ENCODE measurements at regions not wholly inside any gene's neighbourhood (a gene's known extent, or its start where the extent isn't known, plus 50 kb on each side); places are given as distances from the start of the nearest gene placed in this dataset.
"Not testable (repeated sequence)": the region's sequence is repeated elsewhere in the genome, so short reads cannot be mapped to it uniquely, and the experiment has no call there.

DNA sequence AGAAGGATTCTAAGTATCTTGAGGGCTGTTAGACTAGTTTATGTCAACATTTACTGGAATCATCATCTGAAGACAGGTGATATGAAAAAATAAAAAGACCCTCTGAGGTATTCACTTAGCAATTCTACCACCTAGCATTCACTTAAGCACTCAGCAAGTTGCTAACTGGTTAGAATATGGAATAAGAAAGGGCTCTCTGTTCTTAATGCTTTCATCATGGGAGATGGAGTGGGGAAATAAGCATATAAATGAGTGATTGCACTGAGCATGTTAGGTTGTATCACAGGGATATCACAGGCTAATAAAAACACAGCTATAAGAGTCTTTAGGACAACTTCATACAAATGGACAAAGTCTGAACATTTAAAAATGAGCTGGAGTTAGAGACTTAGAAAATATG, 1238.8 kb downstream of the CDH11 start:
- Histone ChIP-seq H3K36me3 (ENCODE audit: control insufficient read depth in 2 of 2, insufficient read depth in 2 of 2, low read length in 2 of 2) (no peaks in the 10 kb centered on the region), H3K4me3 (ENCODE audit: low read length in 2 of 2) (no peak overlapping the region), H3K9me3 (ENCODE audit: control insufficient read depth in 2 of 2, low read length in 2 of 2) (no peaks in the 10 kb centered on the region), H3K27ac (ENCODE audit: low read length) (no peak overlapping the region), H3K4me1 (ENCODE audit: control insufficient read depth, insufficient read depth, low read length) (no peaks in the 10 kb centered on the region), H3K27me3 (ENCODE audit: control insufficient read depth in 1 of 2, insufficient read depth in 2 of 2, low read length in 2 of 2) (no peaks in the 10 kb centered on the region), H3K9ac (ENCODE audit: low read length in 2 of 2) (no peak overlapping the region)

DNA sequence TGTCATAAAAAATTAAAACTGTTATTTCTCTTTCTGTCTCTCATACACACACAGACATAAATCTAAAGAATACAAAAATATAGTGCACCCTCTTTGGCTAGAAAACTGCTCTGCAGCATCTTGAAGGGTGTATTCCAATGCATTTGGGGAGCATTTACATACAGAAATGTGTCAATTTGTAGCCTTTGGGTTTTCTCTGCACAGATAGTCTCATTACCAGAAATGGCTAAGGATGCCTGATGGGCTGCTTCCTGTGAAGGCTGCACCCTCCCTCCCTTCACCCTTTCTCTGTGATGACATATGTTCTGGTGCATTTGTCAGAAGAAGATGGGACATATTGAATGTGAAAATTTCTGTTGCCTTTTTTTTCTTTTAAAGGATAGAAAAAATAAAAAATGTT, 1239.3 kb downstream of the CDH11 start:
- Histone ChIP-seq H3K9me3 (ENCODE audit: control insufficient read depth in 2 of 2, low read length in 2 of 2) (no peaks in the 10 kb centered on the region), H3K4me3 (ENCODE audit: low read length in 2 of 2) (no peak overlapping the region), H3K36me3 (ENCODE audit: control insufficient read depth in 2 of 2, insufficient read depth in 2 of 2, low read length in 2 of 2) (no peaks in the 10 kb centered on the region), H3K27ac (ENCODE audit: low read length) (no peak overlapping the region), H3K27me3 (ENCODE audit: control insufficient read depth in 1 of 2, insufficient read depth in 2 of 2, low read length in 2 of 2) (no peaks in the 10 kb centered on the region), H3K4me1 (ENCODE audit: control insufficient read depth, insufficient read depth, low read length) (no peaks in the 10 kb centered on the region), H3K9ac (ENCODE audit: low read length in 2 of 2) (no peak overlapping the region)

- no peak overlapping the region for H3K27ac ChIP-seq (ENCODE audit: low read length)
- no peak overlapping the region for H3K9ac ChIP-seq (ENCODE audit: low read length in 2 of 2)
- no peak overlapping the region for H3K4me3 ChIP-seq (ENCODE audit: low read length in 2 of 2)
- H3K27me3 ChIP-seq (ENCODE audit: control insufficient read depth in 1 of 2, insufficient read depth in 2 of 2, low read length in 2 of 2), result no peaks in the 10 kb centered on the region
- no peaks in the 10 kb centered on the region for H3K4me1 ChIP-seq (ENCODE audit: control insufficient read depth, insufficient read depth, low read length)
- no peaks in the 10 kb centered on the region for H3K9me3 ChIP-seq (ENCODE audit: control insufficient read depth in 2 of 2, low read length in 2 of 2)
- no peaks in the 10 kb centered on the region for H3K36me3 ChIP-seq (ENCODE audit: control insufficient read depth in 2 of 2, insufficient read depth in 2 of 2, low read length in 2 of 2)
Observed at GRCh38 chr16:63880948-63881347, 1240.9 kb downstream of the CDH11 start.

GRCh38 chr16:63877401-63877800, 1244.5 kb downstream of the CDH11 start:
- H3K9ac ChIP-seq (ENCODE audit: low read length in 2 of 2), result no peak overlapping the region
- no peaks in the 10 kb centered on the region for H3K4me1 ChIP-seq (ENCODE audit: control insufficient read depth, insufficient read depth, low read length)
- no peaks in the 10 kb centered on the region for H3K9me3 ChIP-seq (ENCODE audit: control insufficient read depth in 2 of 2, low read length in 2 of 2)
- H3K4me3 ChIP-seq (ENCODE audit: low read length in 2 of 2), result no peak overlapping the region
- H3K27ac ChIP-seq (ENCODE audit: low read length), result no peak overlapping the region
- no peaks in the 10 kb centered on the region for H3K27me3 ChIP-seq (ENCODE audit: control insufficient read depth in 1 of 2, insufficient read depth in 2 of 2, low read length in 2 of 2)
- H3K36me3 ChIP-seq (ENCODE audit: control insufficient read depth in 2 of 2, insufficient read depth in 2 of 2, low read length in 2 of 2), result no peaks in the 10 kb centered on the region

DNA sequence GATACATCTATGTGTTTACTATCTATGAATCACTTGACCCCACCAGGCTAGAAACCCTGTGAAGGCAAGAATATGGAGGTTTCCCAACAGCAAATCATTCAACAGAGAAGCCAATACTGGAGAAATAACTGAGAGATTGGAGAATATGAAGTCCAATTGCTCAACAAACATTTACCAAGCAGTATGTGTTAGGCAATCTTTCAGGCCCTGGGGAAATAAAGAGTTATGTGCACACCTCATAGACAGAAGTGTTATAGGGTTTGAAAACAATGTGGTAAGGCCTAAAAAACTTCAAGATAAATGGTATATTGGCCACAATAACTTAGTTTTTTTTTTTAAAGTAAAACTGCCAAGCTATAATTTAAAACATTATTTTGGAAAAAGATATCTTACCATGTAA, 1245.8 kb downstream of the CDH11 start:
- Histone ChIP-seq H3K27me3 (ENCODE audit: control insufficient read depth in 1 of 2, insufficient read depth in 2 of 2, low read length in 2 of 2) (no peaks in the 10 kb centered on the region), H3K9ac (ENCODE audit: low read length in 2 of 2) (no peak overlapping the region)

GRCh38 chr16:63860700-63861099, 1261.2 kb downstream of the CDH11 start:
- not testable (repeated sequence) for H3K36me3 ChIP-seq (ENCODE audit: control insufficient read depth in 2 of 2, insufficient read depth in 2 of 2, low read length in 2 of 2); H3K4me3 ChIP-seq (ENCODE audit: low read length in 2 of 2); H3K9ac ChIP-seq (ENCODE audit: low read length in 2 of 2); H3K4me1 ChIP-seq (ENCODE audit: control insufficient read depth, insufficient read depth, low read length); H3K9me3 ChIP-seq (ENCODE audit: control insufficient read depth in 2 of 2, low read length in 2 of 2); H3K27ac ChIP-seq (ENCODE audit: low read length); H3K27me3 ChIP-seq (ENCODE audit: control insufficient read depth in 1 of 2, insufficient read depth in 2 of 2, low read length in 2 of 2)

More for the DNA sequence above, 1245.8 kb downstream of the CDH11 start:
- no peak overlapping the region for H3K4me3 ChIP-seq (ENCODE audit: low read length in 2 of 2)
- no peaks in the 10 kb centered on the region for H3K36me3 ChIP-seq (ENCODE audit: control insufficient read depth in 2 of 2, insufficient read depth in 2 of 2, low read length in 2 of 2)
- H3K4me1 ChIP-seq (ENCODE audit: control insufficient read depth, insufficient read depth, low read length), result no peaks in the 10 kb centered on the region
- H3K27ac ChIP-seq (ENCODE audit: low read length), result no peak overlapping the region
- H3K9me3 ChIP-seq (ENCODE audit: control insufficient read depth in 2 of 2, low read length in 2 of 2), result no peaks in the 10 kb centered on the region

GRCh38 chr16:63856537-63856936, 1265.3 kb downstream of the CDH11 start:
- Histone ChIP-seq H3K4me3 (ENCODE audit: low read length in 2 of 2) (no peak overlapping the region), H3K9me3 (ENCODE audit: control insufficient read depth in 2 of 2, low read length in 2 of 2) (peaks cover 0 to 4% of the 10 kb centered on the region in 2 donors), H3K27me3 (ENCODE audit: control insufficient read depth in 1 of 2, insufficient read depth in 2 of 2, low read length in 2 of 2) (no peaks in the 10 kb centered on the region), H3K4me1 (ENCODE audit: control insufficient read depth, insufficient read depth, low read length) (no peaks in the 10 kb centered on the region), H3K9ac (ENCODE audit: low read length in 2 of 2) (no peak overlapping the region), H3K27ac (ENCODE audit: low read length) (no peak overlapping the region), H3K36me3 (ENCODE audit: control insufficient read depth in 2 of 2, insufficient read depth in 2 of 2, low read length in 2 of 2) (no peaks in the 10 kb centered on the region)

DNA sequence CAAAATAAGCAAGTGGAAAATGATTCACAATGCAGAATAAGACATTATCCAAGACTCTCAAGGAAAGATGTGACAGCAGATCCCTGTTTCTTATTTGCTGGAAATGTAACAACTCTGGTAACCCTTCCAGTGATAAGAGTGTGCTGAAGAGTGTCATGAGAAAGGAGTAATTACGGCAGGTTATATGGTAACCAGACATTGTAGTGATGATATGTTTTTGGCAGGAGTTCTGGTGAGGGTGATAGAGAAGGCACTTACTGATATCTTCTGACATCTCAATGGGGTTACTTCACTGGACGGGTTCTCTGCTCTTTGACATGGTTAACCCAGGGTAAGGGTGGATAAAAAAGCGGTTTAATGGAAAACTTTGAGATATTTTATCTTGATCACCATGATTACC, 1270.9 kb downstream of the CDH11 start:
- Histone ChIP-seq H3K9me3 (ENCODE audit: control insufficient read depth in 2 of 2, low read length in 2 of 2) (no peaks in the 10 kb centered on the region), H3K27me3 (ENCODE audit: control insufficient read depth in 1 of 2, insufficient read depth in 2 of 2, low read length in 2 of 2) (no peaks in the 10 kb centered on the region), H3K4me3 (ENCODE audit: low read length in 2 of 2) (no peak overlapping the region), H3K4me1 (ENCODE audit: control insufficient read depth, insufficient read depth, low read length) (no peaks in the 10 kb centered on the region), H3K36me3 (ENCODE audit: control insufficient read depth in 2 of 2, insufficient read depth in 2 of 2, low read length in 2 of 2) (no peaks in the 10 kb centered on the region), H3K27ac (ENCODE audit: low read length) (no peak overlapping the region), H3K9ac (ENCODE audit: low read length in 2 of 2) (no peak overlapping the region)

- Histone ChIP-seq H3K27ac (ENCODE audit: low read length) (no peak overlapping the region), H3K4me1 (ENCODE audit: control insufficient read depth, insufficient read depth, low read length) (no peaks in the 10 kb centered on the region), H3K36me3 (ENCODE audit: control insufficient read depth in 2 of 2, insufficient read depth in 2 of 2, low read length in 2 of 2) (no peaks in the 10 kb centered on the region), H3K9me3 (ENCODE audit: control insufficient read depth in 2 of 2, low read length in 2 of 2) (peaks cover 0 to 3% of the 10 kb centered on the region in 2 donors), H3K9ac (ENCODE audit: low read length in 2 of 2) (no peak overlapping the region), H3K27me3 (ENCODE audit: control insufficient read depth in 1 of 2, insufficient read depth in 2 of 2, low read length in 2 of 2) (no peaks in the 10 kb centered on the region), H3K4me3 (ENCODE audit: low read length in 2 of 2) (no peak overlapping the region)
Observed at GRCh38 chr16:63841271-63841670, 1280.6 kb downstream of the CDH11 start.

DNA sequence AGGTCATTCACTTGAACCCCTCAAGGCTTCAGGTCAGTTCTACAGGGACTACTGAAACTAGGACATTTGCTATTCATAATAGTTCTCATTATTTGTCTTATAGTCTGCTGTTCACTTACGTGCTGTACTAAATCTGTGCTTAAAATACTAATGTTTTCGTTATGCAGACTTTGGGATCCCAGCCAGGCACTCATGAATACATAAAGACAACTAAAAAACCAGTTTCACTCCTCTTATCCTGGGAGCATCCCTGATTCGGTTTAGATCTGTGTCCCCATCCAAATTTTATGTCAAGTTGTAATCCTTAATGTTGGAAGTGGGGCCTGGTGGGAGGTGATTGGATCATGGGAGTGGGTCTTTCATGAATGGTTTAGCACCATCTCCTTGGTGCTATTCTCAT, 1291.8 kb downstream of the CDH11 start:
- Histone ChIP-seq H3K9me3 (ENCODE audit: control insufficient read depth in 2 of 2, low read length in 2 of 2) (no peaks in the 10 kb centered on the region), H3K36me3 (ENCODE audit: control insufficient read depth in 2 of 2, insufficient read depth in 2 of 2, low read length in 2 of 2) (no peaks in the 10 kb centered on the region)

GRCh38 chr16:63822818-63823217, 1299.0 kb downstream of the CDH11 start:
- H3K9me3 ChIP-seq (ENCODE audit: control insufficient read depth in 2 of 2, low read length in 2 of 2), result no peaks in the 10 kb centered on the region
- H3K27ac ChIP-seq (ENCODE audit: low read length), result no peak overlapping the region
- H3K27me3 ChIP-seq (ENCODE audit: control insufficient read depth in 1 of 2, insufficient read depth in 2 of 2, low read length in 2 of 2), result no peaks in the 10 kb centered on the region
- no peak overlapping the region for H3K9ac ChIP-seq (ENCODE audit: low read length in 2 of 2)
- H3K4me1 ChIP-seq (ENCODE audit: control insufficient read depth, insufficient read depth, low read length), result no peaks in the 10 kb centered on the region
- no peak overlapping the region for H3K4me3 ChIP-seq (ENCODE audit: low read length in 2 of 2)
- no peaks in the 10 kb centered on the region for H3K36me3 ChIP-seq (ENCODE audit: control insufficient read depth in 2 of 2, insufficient read depth in 2 of 2, low read length in 2 of 2)

More for the DNA sequence above, 1291.8 kb downstream of the CDH11 start:
- Histone ChIP-seq H3K27me3 (ENCODE audit: control insufficient read depth in 1 of 2, insufficient read depth in 2 of 2, low read length in 2 of 2) (no peaks in the 10 kb centered on the region), H3K27ac (ENCODE audit: low read length) (no peak overlapping the region), H3K9ac (ENCODE audit: low read length in 2 of 2) (no peak overlapping the region), H3K4me3 (ENCODE audit: low read length in 2 of 2) (no peak overlapping the region), H3K4me1 (ENCODE audit: control insufficient read depth, insufficient read depth, low read length) (no peaks in the 10 kb centered on the region)

Data from stomach smooth muscle (tissue), 2 donors.